ENCODE measurements at regions not wholly inside any gene's neighbourhood (a gene's known extent, or its start where the extent isn't known, plus 50 kb on each side); places are given as distances from the start of the nearest gene placed in this dataset.

DNA sequence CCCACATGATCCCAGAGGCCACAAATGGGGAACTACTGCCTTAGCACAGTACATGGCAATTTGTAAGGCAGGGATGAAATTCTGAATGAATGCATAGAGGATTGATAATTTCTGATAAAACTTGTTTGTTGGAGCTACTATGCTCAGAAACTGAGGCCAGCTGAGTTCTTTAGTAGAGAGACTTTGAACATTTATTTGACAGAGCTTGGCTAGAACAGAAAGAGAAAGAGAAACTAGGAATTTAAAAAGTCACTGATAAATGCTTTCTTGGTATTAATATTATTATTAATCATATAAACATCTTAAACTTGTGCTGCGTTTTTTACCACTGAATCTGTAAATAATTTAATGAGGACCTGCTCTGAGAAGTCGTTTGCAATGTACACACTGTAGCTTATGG lies 923.7 kb upstream of the CNTNAP5 start:
- DNase-seq = no peak
- Histone ChIP-seq H3K9me3 (no peaks in the 10 kb centered on the region), H3K4me3 (no peak overlapping the region), H3K27ac (no peak overlapping the region), H3K27me3 (no peaks in the 10 kb centered on the region), H3K4me1 (no peaks in the 10 kb centered on the region), H3K36me3 (no peaks in the 10 kb centered on the region)
- TF ChIP-seq, protein P1, sequence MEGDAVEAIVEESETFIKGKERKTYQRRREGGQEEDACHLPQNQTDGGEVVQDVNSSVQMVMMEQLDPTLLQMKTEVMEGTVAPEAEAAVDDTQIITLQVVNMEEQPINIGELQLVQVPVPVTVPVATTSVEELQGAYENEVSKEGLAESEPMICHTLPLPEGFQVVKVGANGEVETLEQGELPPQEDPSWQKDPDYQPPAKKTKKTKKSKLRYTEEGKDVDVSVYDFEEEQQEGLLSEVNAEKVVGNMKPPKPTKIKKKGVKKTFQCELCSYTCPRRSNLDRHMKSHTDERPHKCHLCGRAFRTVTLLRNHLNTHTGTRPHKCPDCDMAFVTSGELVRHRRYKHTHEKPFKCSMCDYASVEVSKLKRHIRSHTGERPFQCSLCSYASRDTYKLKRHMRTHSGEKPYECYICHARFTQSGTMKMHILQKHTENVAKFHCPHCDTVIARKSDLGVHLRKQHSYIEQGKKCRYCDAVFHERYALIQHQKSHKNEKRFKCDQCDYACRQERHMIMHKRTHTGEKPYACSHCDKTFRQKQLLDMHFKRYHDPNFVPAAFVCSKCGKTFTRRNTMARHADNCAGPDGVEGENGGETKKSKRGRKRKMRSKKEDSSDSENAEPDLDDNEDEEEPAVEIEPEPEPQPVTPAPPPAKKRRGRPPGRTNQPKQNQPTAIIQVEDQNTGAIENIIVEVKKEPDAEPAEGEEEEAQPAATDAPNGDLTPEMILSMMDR (IDR thresholded peaks at IDR 0.05) = no peak
- TF ChIP-seq POLR2A (IDR thresholded peaks at IDR 0.05) = no peak

DNA sequence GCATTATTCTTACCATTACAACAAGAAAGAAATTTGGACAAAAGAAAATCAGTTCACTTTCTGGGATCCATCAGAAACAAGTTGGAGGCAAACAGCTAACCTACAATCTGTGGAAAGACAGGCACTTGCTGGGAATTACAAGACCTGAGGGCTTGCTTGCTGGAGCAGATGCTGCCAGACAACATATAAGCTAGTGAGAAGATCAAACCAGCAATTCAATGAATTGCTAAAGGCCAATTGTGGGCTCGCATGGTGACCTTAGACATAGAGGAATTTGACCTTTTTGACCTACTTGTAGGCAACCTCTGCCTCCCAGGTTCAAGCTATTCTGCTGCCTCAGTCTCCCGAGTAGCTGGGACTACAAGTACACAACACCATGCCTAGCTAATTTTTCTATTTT lies 921.2 kb upstream of the CNTNAP5 start:
- no peak overlapping the region for H3K27ac ChIP-seq
- no peak for DNase-seq
- no peak overlapping the region for H3K4me3 ChIP-seq
- no peaks in the 10 kb centered on the region for H3K9me3 ChIP-seq
- no peaks in the 10 kb centered on the region for H3K4me1 ChIP-seq
- TF ChIP-seq POLR2A (IDR thresholded peaks at IDR 0.05) = no peak
- no peaks in the 10 kb centered on the region for H3K36me3 ChIP-seq
- no peaks in the 10 kb centered on the region for H3K27me3 ChIP-seq

GRCh38 chr2:123116595-123116994 lies 908.5 kb upstream of the CNTNAP5 start:
- no peaks in the 10 kb centered on the region for H3K4me1 ChIP-seq
- H3K27ac ChIP-seq = no peak overlapping the region
- H3K36me3 ChIP-seq = no peaks in the 10 kb centered on the region
- no peaks in the 10 kb centered on the region for H3K9me3 ChIP-seq
- TF ChIP-seq, protein P1 (IDR thresholded peaks at IDR 0.05) = no peak
- no peak for TF ChIP-seq POLR2A (IDR thresholded peaks at IDR 0.05)
- H3K27me3 ChIP-seq = no peaks in the 10 kb centered on the region
- no peak for DNase-seq
- H3K4me3 ChIP-seq = no peak overlapping the region

GRCh38 chr2:123127236-123127635 lies 897.9 kb upstream of the CNTNAP5 start:
- Histone ChIP-seq H3K27ac (no peak overlapping the region), H3K4me3 (no peak overlapping the region), H3K4me1 (no peaks in the 10 kb centered on the region), H3K36me3 (no peaks in the 10 kb centered on the region), H3K9me3 (peaks cover 0 to 5% (median 0%) of the 10 kb centered on the region in 4 donors), H3K27me3 (peaks cover 0 to 3% of the 10 kb centered on the region in 2 donors)
- no peak for DNase-seq
- TF ChIP-seq, protein P1 (IDR thresholded peaks at IDR 0.05) = no peak
- TF ChIP-seq POLR2A (IDR thresholded peaks at IDR 0.05) = no peak

- Histone ChIP-seq H3K27me3 (peaks cover 0 to 3% of the 10 kb centered on the region in 2 donors), H3K9me3 (peaks cover 0 to 6% (median 0%) of the 10 kb centered on the region in 4 donors), H3K4me1 (no peaks in the 10 kb centered on the region), H3K27ac (no peak overlapping the region), H3K4me3 (no peak overlapping the region), H3K36me3 (no peaks in the 10 kb centered on the region)
- TF ChIP-seq, protein P1 (IDR thresholded peaks at IDR 0.05) = no peak
- no peak for TF ChIP-seq POLR2A (IDR thresholded peaks at IDR 0.05)
- no peak for DNase-seq
Measured at GRCh38 chr2:123128951-123129350, 896.1 kb upstream of the CNTNAP5 start.

DNA sequence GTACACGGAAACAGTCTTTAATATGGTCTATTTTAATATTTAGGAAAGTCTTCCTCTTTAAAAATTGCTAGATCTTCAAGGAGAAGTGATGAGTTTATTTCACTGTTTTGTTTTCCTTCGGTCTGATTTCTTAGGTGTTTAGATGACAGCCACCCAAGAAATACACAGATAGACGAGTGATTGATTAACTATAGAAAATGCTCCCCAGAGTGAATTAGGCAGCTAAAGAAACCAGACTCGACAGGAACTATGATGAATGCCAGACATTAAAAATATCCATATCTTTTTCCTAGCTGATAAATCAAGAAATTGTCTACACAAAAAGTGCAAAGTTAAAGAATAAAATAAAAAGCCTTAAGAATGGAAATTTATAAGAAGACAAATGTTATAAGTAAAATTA lies 888.7 kb upstream of the CNTNAP5 start:
- DNase-seq = no peak
- Histone ChIP-seq H3K27me3 (no peaks in the 10 kb centered on the region), H3K4me1 (no peaks in the 10 kb centered on the region), H3K27ac (no peak overlapping the region), H3K4me3 (no peak overlapping the region), H3K9me3 (peaks cover 0 to 6% (median 0%) of the 10 kb centered on the region in 4 donors), H3K36me3 (no peaks in the 10 kb centered on the region)
- TF ChIP-seq, protein P1 (IDR thresholded peaks at IDR 0.05) = no peak
- no peak for TF ChIP-seq POLR2A (IDR thresholded peaks at IDR 0.05)

Measured in Peyer's patch (tissue), 4 donors.